IMR-90 (cell line): ENCODE measurements at regions not wholly inside any gene's neighbourhood (a gene's known extent, or its start where the extent isn't known, plus 50 kb on each side); places are given as distances from the start of the nearest gene placed in this dataset.

Source experiments
- BHLHE40 ChIP-seq: fragments of 150-350 bp; IDR thresholded peaks from 2 replicates; pipeline ENCODE4 v1.6.1; 2016; ENCODE audit warnings: mild to moderate bottlenecking, low read depth, low read length
- CHD1 ChIP-seq: IDR thresholded peaks from 2 replicates; pipeline ENCODE4 v1.6.1; 2012; ENCODE audit warnings: low read depth, low read length, improper control_type of control experiment
- FOS ChIP-seq: fragments of 150-350 bp; IDR thresholded peaks from 2 replicates; pipeline ENCODE4 v1.6.1; 2016; ENCODE audit warnings: low read depth, low read length
- MXI1 ChIP-seq: IDR thresholded peaks from 2 replicates; pipeline ENCODE4 v1.6.1; 2012; ENCODE audit warnings: low read depth, mild to moderate bottlenecking, low read length, moderate library complexity, borderline replicate concordance
- POLR2A ChIP-seq: IDR thresholded peaks from 2 replicates; pipeline ENCODE4 v1.6.1; 2012; ENCODE audit warnings: mild to moderate bottlenecking, low read depth, low read length
- RAD21 ChIP-seq: IDR thresholded peaks from 2 replicates; pipeline ENCODE4 v1.6.1; 2012; ENCODE audit warnings: low read length, improper control_type of control experiment
- SMC3 ChIP-seq: fragments of 150-350 bp; IDR thresholded peaks from 2 replicates; pipeline ENCODE4 v1.6.1; 2016; ENCODE audit warnings: low read depth, mild to moderate bottlenecking, antibody characterized with exemption, low read length, moderate library complexity
- TF ChIP-seq, protein P1 (sequence below): conservative IDR thresholded peaks from 2 replicates; pipeline ENCODE4 v1.5.1; 2012; ENCODE audit warnings: mild to moderate bottlenecking, low read depth, low read length, improper control_type of control experiment

GRCh38 chr4:4758681-4759080 lies 100.8 kb upstream of the MSX1 start:
- TF ChIP-seq, protein P1, sequence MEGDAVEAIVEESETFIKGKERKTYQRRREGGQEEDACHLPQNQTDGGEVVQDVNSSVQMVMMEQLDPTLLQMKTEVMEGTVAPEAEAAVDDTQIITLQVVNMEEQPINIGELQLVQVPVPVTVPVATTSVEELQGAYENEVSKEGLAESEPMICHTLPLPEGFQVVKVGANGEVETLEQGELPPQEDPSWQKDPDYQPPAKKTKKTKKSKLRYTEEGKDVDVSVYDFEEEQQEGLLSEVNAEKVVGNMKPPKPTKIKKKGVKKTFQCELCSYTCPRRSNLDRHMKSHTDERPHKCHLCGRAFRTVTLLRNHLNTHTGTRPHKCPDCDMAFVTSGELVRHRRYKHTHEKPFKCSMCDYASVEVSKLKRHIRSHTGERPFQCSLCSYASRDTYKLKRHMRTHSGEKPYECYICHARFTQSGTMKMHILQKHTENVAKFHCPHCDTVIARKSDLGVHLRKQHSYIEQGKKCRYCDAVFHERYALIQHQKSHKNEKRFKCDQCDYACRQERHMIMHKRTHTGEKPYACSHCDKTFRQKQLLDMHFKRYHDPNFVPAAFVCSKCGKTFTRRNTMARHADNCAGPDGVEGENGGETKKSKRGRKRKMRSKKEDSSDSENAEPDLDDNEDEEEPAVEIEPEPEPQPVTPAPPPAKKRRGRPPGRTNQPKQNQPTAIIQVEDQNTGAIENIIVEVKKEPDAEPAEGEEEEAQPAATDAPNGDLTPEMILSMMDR = no peak
- TF ChIP-seq POLR2A = no peak
- no peak for TF ChIP-seq RAD21
- TF ChIP-seq FOS = no peak
- TF ChIP-seq CHD1 = no peak
- no peak for TF ChIP-seq MXI1
- no peak for TF ChIP-seq BHLHE40
- TF ChIP-seq SMC3 = no peak
